SK-N-SH treated with all-trans-retinoic acid at 6 μM for 48 hours (cell line): ENCODE measurements at regions not wholly inside any gene's neighbourhood (a gene's known extent, or its start where the extent isn't known, plus 50 kb on each side); places are given as distances from the start of the nearest gene placed in this dataset.

Experiments used
- ATAC-seq: fragments of 200-7000 bp; cut with Tn5 transposase; 3 replicates; pipeline ENCODE4 v1.9.1; 2020; ENCODE audit warnings: mild to moderate bottlenecking, moderate library complexity
- CSDC2 ChIP-seq: fragments of 250-450 bp; sonication (Bioruptor Pico); IDR thresholded peaks from 2 replicates; pipeline ENCODE4 v1.5.0; 2020; ENCODE audit warnings: mild to moderate bottlenecking, moderate library complexity
- CSRNP3 ChIP-seq: fragments of 250-450 bp; sonication (Bioruptor Pico); IDR thresholded peaks from 2 replicates; pipeline ENCODE4 v1.5.1; 2021; ENCODE audit warnings: mild to moderate bottlenecking, moderate library complexity
- ESRRG ChIP-seq: fragments of 250-450 bp; sonication (Bioruptor Pico); IDR thresholded peaks from 2 replicates; pipeline ENCODE4 v1.6.1; 2021; ENCODE audit warnings: mild to moderate bottlenecking
- GLIS3 ChIP-seq: fragments of 250-450 bp; sonication (Bioruptor Pico); IDR thresholded peaks from 2 replicates; pipeline ENCODE4 v1.5.0; 2020; ENCODE audit warnings: mild to moderate bottlenecking, moderate library complexity
- PPARA ChIP-seq: fragments of 250-450 bp; sonication (Bioruptor Pico); IDR thresholded peaks from 2 replicates; pipeline ENCODE4 v1.5.0; 2020; ENCODE audit warnings: mild to moderate bottlenecking, borderline replicate concordance
- RARB ChIP-seq: fragments of 250-450 bp; sonication (Bioruptor Pico); IDR thresholded peaks from 2 replicates; pipeline ENCODE4 v1.8.0; 2021; ENCODE audit warnings: mild to moderate bottlenecking, moderate library complexity
- SNAI2 ChIP-seq: fragments of 250-450 bp; sonication (Bioruptor Pico); IDR thresholded peaks from 2 replicates; pipeline ENCODE4 v1.5.0; 2020; ENCODE audit warnings: mild to moderate bottlenecking, moderate library complexity
- TCF4 ChIP-seq: fragments of 250-450 bp; sonication (Bioruptor Pico); IDR thresholded peaks from 2 replicates; pipeline ENCODE4 v1.8.0; 2021; ENCODE audit warnings: mild to moderate bottlenecking, moderate library complexity, borderline replicate concordance
- TOX ChIP-seq: fragments of 250-450 bp; sonication (Bioruptor Pico); IDR thresholded peaks from 2 replicates; pipeline ENCODE4 v1.8.0; 2021; ENCODE audit warnings: mild to moderate bottlenecking, moderate library complexity, borderline replicate concordance
- ZC3H10 ChIP-seq: fragments of 250-450 bp; sonication (Bioruptor Pico); IDR thresholded peaks from 2 replicates; pipeline ENCODE4 v1.5.1; 2021; ENCODE audit warnings: mild to moderate bottlenecking, moderate library complexity
- ZFP3 ChIP-seq: fragments of 250-450 bp; sonication (Bioruptor Pico); IDR thresholded peaks from 2 replicates; pipeline ENCODE4 v1.5.0; 2020; ENCODE audit warnings: mild to moderate bottlenecking, moderate library complexity
- ZFP30 ChIP-seq: fragments of 450-650 bp; formaldehyde crosslinking; IDR thresholded peaks from 2 replicates; pipeline ENCODE4 v1.5.0; 2022; ENCODE audit warnings: mild to moderate bottlenecking, moderate library complexity
- TF ChIP-seq, protein P1 (sequence below): fragments of 250-450 bp; sonication (Bioruptor Pico); IDR thresholded peaks from 2 replicates; pipeline ENCODE4 v1.5.0; 2020; ENCODE audit warnings: mild to moderate bottlenecking, moderate library complexity
- TF ChIP-seq, protein P2 (sequence below): fragments of 250-450 bp; sonication (Bioruptor Pico); IDR thresholded peaks from 2 replicates; pipeline ENCODE4 v1.8.0; 2021; ENCODE audit warnings: low read depth, mild to moderate bottlenecking, moderate library complexity, borderline replicate concordance
- TF ChIP-seq, protein P3 (sequence below): fragments of 250-450 bp; sonication (Bioruptor Pico); IDR thresholded peaks from 2 replicates; pipeline ENCODE4 v1.8.0; 2020; ENCODE audit warnings: mild to moderate bottlenecking, moderate library complexity, borderline replicate concordance

GRCh38 chr2:199677881-199678280, 173.1 kb downstream of the FTCDNL1 start:
- ATAC-seq = no peak
- TF ChIP-seq, protein P1, sequence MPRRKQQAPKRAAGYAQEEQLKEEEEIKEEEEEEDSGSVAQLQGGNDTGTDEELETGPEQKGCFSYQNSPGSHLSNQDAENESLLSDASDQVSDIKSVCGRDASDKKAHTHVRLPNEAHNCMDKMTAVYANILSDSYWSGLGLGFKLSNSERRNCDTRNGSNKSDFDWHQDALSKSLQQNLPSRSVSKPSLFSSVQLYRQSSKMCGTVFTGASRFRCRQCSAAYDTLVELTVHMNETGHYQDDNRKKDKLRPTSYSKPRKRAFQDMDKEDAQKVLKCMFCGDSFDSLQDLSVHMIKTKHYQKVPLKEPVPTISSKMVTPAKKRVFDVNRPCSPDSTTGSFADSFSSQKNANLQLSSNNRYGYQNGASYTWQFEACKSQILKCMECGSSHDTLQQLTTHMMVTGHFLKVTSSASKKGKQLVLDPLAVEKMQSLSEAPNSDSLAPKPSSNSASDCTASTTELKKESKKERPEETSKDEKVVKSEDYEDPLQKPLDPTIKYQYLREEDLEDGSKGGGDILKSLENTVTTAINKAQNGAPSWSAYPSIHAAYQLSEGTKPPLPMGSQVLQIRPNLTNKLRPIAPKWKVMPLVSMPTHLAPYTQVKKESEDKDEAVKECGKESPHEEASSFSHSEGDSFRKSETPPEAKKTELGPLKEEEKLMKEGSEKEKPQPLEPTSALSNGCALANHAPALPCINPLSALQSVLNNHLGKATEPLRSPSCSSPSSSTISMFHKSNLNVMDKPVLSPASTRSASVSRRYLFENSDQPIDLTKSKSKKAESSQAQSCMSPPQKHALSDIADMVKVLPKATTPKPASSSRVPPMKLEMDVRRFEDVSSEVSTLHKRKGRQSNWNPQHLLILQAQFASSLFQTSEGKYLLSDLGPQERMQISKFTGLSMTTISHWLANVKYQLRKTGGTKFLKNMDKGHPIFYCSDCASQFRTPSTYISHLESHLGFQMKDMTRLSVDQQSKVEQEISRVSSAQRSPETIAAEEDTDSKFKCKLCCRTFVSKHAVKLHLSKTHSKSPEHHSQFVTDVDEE (CRISPR knock-in tag) = no peak
- TF ChIP-seq RARB (no peak), TCF4 (CRISPR knock-in tag) (no peak), PPARA (CRISPR knock-in tag) (no peak), ZFP3 (CRISPR knock-in tag) (no peak), ZC3H10 (CRISPR knock-in tag) (no peak)
- TF ChIP-seq, protein P2, sequence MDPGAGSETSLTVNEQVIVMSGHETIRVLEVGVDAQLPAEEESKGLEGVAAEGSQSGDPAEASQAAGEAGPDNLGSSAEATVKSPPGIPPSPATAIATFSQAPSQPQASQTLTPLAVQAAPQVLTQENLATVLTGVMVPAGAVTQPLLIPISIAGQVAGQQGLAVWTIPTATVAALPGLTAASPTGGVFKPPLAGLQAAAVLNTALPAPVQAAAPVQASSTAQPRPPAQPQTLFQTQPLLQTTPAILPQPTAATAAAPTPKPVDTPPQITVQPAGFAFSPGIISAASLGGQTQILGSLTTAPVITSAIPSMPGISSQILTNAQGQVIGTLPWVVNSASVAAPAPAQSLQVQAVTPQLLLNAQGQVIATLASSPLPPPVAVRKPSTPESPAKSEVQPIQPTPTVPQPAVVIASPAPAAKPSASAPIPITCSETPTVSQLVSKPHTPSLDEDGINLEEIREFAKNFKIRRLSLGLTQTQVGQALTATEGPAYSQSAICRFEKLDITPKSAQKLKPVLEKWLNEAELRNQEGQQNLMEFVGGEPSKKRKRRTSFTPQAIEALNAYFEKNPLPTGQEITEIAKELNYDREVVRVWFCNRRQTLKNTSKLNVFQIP = no peak
- TF ChIP-seq, all 23 proteins: peak for 0

DNA sequence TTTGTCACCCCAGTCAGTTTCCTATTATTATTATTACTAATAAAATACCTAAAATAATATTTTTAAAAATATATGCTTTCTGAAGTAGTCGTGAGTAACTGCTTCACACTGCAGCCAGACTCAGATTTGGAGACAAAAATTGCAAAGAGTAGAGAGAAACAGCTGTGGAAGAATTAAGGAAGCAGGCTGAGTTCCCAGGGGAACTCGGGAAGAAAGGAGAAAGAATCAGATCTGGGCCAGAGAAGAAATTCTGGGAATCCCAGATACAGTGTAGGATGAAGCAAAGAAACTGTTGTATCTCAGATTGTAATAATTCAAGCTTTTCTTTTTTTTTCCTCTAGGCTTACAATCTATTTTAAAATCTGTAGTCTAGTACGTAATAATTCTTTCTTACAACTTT, 182.3 kb downstream of the FTCDNL1 start:
- TF ChIP-seq ZFP3 (CRISPR knock-in tag) (no peak), RARB (no peak), CSRNP3 (CRISPR knock-in tag) (no peak), SNAI2 (CRISPR knock-in tag) (no peak), GLIS3 (CRISPR knock-in tag) (no peak), ZFP30 (no peak), CSDC2 (no peak)
- TF ChIP-seq, protein P3, sequence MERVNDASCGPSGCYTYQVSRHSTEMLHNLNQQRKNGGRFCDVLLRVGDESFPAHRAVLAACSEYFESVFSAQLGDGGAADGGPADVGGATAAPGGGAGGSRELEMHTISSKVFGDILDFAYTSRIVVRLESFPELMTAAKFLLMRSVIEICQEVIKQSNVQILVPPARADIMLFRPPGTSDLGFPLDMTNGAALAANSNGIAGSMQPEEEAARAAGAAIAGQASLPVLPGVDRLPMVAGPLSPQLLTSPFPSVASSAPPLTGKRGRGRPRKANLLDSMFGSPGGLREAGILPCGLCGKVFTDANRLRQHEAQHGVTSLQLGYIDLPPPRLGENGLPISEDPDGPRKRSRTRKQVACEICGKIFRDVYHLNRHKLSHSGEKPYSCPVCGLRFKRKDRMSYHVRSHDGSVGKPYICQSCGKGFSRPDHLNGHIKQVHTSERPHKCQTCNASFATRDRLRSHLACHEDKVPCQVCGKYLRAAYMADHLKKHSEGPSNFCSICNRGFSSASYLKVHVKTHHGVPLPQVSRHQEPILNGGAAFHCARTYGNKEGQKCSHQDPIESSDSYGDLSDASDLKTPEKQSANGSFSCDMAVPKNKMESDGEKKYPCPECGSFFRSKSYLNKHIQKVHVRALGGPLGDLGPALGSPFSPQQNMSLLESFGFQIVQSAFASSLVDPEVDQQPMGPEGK (CRISPR knock-in tag) = no peak
- TF ChIP-seq, protein P1 (CRISPR knock-in tag) = no peak
- TF ChIP-seq, protein P2 = no peak
- ATAC-seq = no peak

DNA sequence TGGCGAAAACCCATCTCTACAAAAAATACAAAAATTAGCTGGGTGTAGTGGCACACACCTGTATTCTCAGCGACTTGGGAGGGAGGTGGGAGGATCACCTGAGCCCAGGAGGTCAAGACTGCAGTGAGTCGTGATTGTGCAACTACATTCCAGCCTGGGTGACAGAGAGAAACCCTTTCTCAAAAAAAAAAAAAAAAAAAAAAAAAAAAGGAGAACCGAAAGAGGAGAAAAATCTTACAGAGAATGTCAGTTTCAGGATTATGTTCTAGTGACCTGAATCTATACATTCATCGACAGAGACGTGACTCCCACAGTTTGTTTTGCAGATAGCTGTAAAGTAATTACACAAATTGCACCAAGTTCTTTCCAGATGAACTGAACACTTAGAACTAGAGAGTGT, 187.8 kb downstream of the FTCDNL1 start:
- TF ChIP-seq ZFP3 (CRISPR knock-in tag) (no peak), TCF4 (CRISPR knock-in tag) (no peak), TOX (CRISPR knock-in tag) (no peak), ESRRG (CRISPR knock-in tag) (no peak), ZFP30 (no peak), SNAI2 (CRISPR knock-in tag) (no peak)
- TF ChIP-seq, protein P2 = no peak
- ATAC-seq = no peak
